Activated CD8-positive, alpha-beta memory T cell treated with anti-CD3 and anti-CD28 coated beads for 24 hours (primary cell): ENCODE measurements at regions not wholly inside any gene's neighbourhood (a gene's known extent, or its start where the extent isn't known, plus 50 kb on each side); places are given as distances from the start of the nearest gene placed in this dataset.
"Not testable (repeated sequence)": the region's sequence is repeated elsewhere in the genome, so short reads cannot be mapped to it uniquely, and the experiment has no call there.

Experiments
- DNase-seq: peaks from one replicate; pipeline ENCODE4 v3.0.0-alpha.2; 2020

- not testable (repeated sequence) for DNase-seq
Measured at GRCh38 chr2:101645886-101646285, 51.6 kb upstream of the MAP4K4 start.

GRCh38 chr2:101644842-101645383 lies 52.6 kb upstream of the MAP4K4 start:
- no peak for DNase-seq

GRCh38 chr2:101643004-101643524 lies 54.4 kb upstream of the MAP4K4 start:
- DNase-seq, result no peak

- no peak for DNase-seq
Measured at GRCh38 chr2:101638817-101639605, 58.5 kb upstream of the MAP4K4 start.

- no peak for DNase-seq
Measured at GRCh38 chr2:101638181-101638711, 59.3 kb upstream of the MAP4K4 start.

GRCh38 chr2:101630224-101630949 lies 67.1 kb upstream of the MAP4K4 start:
- no peak for DNase-seq

GRCh38 chr2:101628030-101628392 lies 69.5 kb upstream of the MAP4K4 start:
- DNase-seq, result no peak

GRCh38 chr2:101627285-101628029 lies 70.0 kb upstream of the MAP4K4 start:
- DNase-seq, result no peak

- DNase-seq, result not testable (repeated sequence)
Measured at GRCh38 chr2:101625814-101626213, 71.7 kb upstream of the MAP4K4 start.

- DNase-seq, result no peak
Measured at GRCh38 chr2:101625387-101625786, 72.1 kb upstream of the MAP4K4 start.

- DNase-seq, result no peak
Measured at GRCh38 chr2:101624706-101625332, 72.7 kb upstream of the MAP4K4 start.

- DNase-seq, result no peak
Measured at GRCh38 chr2:101623031-101623521, 74.4 kb upstream of the MAP4K4 start.

GRCh38 chr2:101622210-101623030 lies 75.1 kb upstream of the MAP4K4 start:
- no peak for DNase-seq

GRCh38 chr2:101619191-101619591 lies 78.3 kb upstream of the MAP4K4 start:
- no peak for DNase-seq

GRCh38 chr2:101617796-101618195 lies 79.7 kb upstream of the MAP4K4 start:
- DNase-seq, result no peak

GRCh38 chr2:101617188-101617587 lies 80.3 kb upstream of the MAP4K4 start:
- DNase-seq, result no peak

GRCh38 chr2:101614127-101614759 lies 83.3 kb upstream of the MAP4K4 start:
- DNase-seq, result no peak

GRCh38 chr2:101613056-101613704 lies 84.3 kb upstream of the MAP4K4 start:
- peak; percentile 43 for DNase-seq

- DNase-seq, result no peak
Measured at GRCh38 chr2:101612019-101612418, 85.5 kb upstream of the MAP4K4 start.

GRCh38 chr2:101610750-101611315 lies 86.7 kb upstream of the MAP4K4 start:
- DNase-seq, result peak; percentile 3
